Fibroblast of skin of back (primary cell): ENCODE measurements at regions not wholly inside any gene's neighbourhood (a gene's known extent, or its start where the extent isn't known, plus 50 kb on each side); places are given as distances from the start of the nearest gene placed in this dataset.
"Not testable (repeated sequence)": the region's sequence is repeated elsewhere in the genome, so short reads cannot be mapped to it uniquely, and the experiment has no call there.

ENCODE experiments used
- DNase-seq: peaks from one replicate; pipeline ENCODE4 v3.0.0-alpha.2; 2013

DNA sequence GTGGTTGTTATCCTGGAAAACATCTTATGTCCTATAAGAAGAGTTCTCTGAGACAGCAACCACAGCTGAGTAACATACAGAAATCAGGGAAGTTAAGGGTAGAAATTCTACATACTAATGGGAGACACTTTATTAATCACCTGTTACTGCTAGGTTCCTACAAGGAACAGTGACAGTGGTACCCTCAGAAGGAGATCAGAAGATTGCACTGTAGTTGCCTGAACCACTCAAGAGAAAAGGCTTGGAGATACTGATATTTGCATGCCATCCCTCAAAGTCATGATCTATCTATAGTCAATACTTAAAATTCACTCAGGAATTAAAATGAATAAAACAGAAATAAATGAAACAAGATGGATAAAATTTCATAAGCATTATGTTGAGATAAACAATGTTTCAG, 136.0 kb downstream of the LMLN start:
- DNase-seq: no peak

DNA sequence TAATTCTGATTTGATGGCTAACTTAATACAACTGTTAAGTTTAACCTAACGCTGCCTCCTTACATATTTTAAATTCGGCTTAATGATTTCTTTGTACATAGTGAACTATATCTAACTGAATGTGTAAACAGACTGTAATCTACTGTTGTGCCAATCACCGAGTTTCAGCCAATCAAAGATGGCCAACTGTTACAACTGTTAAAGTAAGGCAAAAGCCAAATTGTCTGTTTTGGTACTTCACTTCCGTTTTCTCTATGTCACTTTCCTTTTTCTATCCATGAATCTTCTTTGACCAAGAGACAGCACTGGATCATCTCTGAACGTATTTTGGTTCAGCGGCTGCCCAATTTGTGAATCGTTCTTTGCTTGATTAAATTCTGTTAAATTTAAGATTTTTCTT, 137.0 kb downstream of the LMLN start:
- DNase-seq: no peak

DNA sequence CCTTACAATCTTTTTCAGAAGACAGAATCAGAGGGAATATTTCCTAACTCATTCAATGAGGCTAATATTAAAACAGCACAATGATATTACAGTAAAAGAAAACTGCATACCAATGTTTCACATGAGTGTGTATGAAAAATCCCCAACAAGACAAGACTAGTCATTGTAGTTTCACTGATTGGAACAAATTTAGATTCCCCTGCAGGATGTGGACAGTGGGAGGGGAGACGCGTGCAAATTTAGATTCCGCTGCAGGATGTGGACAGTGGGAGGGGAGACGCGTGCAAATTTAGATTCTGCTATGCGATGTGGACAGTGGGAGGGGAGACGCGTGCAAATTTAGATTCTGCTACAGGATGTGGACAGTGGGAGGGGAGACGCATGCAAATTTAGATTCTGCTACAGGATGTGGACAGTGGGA, 138.7 kb downstream of the LMLN start:
- not testable (repeated sequence) for DNase-seq

DNA sequence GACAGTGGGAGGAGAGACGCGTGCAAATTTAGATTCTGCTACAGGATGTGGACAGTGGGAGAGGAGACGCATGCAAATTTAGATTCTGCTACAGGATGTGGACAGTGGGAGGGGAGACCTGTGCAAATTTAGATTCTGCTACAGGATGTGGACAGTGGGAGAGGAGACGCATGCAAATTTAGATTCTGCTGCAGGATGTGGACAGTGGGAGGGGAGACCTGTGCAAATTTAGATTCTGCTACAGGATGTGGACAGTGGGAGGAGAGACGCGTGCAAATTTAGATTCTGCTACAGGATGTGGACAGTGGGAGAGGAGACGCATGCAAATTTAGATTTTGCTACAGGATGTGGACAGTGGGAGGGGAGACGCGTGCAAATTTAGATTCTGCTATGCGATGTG, 143.1 kb downstream of the LMLN start:
- not testable (repeated sequence) for DNase-seq

DNA sequence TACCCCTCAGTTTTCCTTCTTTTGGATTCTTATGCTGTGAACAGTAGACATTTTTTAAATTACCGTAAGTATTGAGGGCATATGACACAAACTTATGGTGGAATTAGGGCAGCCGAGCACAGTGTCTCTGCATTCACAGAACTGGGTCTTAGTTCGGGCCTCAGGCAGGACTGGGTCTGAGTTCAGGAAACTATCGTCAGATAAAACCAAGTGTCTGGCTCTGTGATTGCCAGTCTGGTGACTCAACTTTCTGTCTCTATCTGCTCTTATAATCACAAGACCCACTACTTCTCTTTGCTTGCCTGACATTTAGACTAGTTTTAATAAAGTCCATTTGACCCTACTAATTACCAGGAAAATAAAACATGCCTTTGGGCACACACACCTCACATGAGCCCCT, 146.2 kb downstream of the LMLN start:
- no peak for DNase-seq

DNA sequence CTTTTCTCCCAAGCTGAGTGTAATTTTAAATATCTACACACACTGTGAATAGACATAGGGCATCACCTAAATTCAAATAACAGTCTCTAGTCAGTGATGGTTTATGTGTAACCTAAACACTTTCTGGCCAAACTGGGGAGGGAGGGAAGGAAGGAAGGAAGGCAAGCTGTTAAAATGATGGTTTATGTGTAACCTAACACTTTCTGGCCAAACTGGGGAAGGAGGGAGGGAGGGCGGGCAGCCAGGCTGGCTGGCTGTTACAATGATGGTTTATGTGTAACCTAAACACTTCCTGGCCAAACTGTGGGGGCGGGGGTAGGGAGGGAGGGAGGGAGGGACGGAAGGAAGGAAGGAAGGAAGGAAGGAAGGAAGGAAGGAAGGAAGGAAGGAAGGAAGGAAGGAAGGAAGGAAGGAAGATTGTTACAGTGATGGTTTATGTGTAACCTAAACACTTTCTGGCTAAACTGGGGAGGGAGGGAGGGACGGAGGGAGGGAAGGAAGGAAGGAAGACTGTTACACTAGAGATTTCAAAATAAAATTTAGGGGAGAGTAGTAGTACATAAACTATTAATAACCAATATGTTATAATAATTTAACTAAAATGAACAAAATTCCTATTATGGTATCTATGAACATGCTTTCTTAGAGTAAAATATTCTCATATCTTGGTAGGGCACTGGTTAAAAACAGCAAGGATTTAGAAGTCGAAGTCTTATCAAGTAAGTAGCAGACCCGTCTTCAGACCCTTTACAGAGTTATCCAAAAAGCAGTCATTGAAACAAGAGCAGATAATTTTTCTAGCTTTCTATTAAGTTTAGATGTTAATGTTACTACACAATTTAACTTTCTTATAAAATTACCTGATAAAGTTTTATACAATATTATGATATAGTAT, 148.1 kb downstream of the LMLN start:
- DNase-seq: no peak

DNA sequence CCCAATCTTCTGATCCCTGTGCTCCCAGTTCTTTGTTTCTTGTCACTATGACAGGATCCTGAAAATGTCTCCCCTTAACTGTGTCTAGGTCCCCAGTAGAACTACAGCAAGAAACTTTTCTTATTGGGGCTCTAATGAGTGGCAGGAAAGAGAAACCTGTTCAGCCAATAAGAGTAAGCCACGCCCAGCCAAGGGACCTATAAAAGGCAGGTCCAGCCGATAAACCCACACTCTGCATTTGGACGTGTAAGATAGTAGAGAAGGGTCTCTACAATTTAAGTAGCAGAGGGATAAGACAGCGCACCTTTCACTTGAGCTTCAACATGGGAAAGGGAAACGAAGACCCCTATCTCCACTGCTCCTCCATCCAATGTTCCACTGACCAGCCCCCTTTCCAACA, 149.9 kb downstream of the LMLN start:
- no peak for DNase-seq

DNA sequence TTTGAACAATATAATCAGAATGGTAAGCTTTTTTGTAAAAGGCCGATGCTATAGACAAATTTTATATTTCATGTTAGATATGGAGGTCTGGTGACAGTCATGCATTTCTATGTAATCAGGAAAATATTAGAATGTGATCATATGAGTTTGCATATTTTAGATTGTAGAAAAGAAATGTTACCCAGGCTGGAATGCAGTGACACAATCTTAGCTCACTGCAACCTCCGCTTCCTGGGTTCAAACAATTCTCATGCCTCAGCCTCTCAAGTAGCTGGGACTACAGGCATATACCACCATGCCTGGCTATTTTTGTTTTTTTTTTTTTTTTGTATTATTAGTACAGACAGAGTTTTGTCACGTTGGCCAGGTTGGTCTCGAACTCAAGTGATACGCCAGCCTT, 152.0 kb downstream of the LMLN start:
- DNase-seq: peak; percentile 7

DNA sequence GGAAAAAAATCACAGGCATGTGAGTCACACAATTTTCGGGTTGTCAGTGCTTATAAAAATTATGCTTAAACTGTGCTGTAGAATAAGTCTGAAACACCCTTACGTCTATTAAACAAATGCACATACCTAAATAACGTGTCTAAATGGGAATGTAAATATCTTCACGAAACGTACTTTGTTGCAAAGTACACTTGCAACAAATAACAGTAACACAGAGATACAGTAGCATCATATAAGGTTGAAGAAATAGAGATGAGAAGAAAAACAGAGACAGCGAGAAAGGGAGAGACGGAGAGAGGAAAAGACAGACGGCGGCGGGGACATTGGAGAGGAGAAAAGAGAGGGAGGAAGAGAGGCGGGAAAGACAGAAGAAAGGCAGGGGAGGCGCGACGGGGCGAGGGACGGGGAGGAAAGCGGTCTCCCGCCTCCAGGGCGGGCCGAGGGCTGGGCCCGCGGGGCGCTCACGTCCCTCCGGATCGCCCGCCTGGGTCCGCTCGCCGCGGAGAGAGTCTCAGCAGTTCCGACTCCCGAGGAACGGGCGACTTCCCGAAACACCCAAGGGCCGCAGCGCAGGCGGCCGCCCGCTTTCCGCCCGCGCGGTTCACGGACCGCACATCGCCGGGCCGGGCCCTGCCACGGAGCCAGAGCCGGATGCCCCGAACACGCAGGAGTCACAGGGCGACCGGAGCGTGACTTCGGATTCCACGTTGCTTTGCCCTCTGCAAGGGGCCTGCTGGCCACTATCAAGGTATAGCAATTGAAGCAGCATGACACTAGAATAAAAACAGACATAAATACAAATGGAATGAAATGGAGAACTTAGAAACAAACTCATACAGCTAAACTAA, 153.4 kb downstream of the LMLN start:
- no peak for DNase-seq

DNA sequence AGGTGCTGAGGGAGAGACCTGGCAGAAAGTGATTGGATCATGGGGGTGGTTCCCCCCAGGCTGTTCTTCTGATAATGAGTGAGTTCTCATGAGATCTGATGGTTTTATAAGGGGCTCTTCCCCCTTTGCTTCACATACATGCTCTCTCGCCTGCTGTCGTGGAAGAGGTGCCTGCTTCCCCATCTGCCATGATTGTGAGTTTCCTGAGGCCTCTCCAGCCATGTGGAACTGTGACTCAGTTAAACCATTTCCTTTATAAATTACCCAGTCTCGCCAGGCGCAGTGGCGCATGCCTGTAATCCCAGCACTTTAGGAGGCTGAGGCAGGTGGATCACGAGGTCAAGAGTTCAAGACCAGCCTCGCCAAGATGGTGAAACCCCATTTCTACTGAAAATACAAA, 154.5 kb downstream of the LMLN start:
- not testable (repeated sequence) for DNase-seq

DNA sequence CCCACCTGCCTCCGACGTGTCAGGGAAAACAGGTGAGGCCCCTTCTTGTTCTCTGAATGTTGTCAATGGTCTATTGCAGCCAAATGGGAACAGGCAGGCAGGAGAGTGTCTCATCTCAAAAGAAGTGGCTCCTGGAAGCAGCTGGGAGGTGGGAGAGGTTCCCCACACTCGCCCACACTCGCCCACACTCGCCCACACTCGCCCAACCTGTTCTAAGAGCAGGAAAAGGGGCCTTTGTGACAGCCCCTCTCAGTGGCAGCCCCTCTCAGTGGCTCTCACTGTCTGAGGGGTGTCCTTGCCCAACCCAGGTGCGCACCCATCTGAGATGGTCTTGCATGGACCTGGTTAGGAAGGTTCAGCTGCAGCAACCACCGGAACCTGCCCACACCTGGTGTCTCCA, 162.2 kb downstream of the LMLN start:
- DNase-seq: not testable (repeated sequence)

DNA sequence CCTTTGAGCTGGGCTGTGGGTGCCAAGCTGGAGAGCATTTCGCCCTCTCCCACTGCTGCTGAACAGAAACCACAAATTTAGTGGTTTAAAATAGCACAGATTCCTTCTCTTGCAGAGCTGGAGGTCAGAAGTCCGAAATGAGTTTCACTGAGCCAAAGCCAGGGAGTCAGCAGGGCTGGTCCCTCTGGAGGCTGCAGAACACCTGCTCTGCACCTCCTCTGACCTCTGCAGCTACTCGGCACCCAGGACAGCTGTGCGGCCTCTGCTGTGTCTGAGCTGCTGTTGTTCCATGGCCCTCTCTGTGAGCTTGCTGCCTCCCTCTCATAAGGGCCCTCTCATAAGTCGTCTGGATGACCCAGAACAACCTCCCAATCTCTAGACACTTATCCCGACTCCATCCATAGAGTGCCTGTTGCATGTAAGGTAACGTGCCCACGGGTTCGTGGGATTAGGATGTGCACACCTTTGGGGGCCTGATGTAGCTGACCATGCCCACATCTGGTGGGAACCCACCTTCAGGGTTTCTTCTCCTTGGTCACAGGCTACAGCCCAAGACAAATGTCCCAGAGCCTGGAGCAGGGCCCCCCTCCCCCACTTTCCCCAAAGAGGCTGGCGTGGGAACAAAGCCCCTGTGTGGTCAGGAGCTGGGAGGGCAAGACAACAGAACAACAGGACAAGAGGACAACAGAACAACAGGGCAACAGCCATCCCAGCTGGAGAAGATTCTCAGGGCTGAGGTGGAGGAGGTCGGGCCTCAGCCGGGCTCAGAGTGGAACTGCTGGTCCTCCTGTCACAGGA, 177.2 kb downstream of the LMLN start:
- DNase-seq: not testable (repeated sequence)

DNA sequence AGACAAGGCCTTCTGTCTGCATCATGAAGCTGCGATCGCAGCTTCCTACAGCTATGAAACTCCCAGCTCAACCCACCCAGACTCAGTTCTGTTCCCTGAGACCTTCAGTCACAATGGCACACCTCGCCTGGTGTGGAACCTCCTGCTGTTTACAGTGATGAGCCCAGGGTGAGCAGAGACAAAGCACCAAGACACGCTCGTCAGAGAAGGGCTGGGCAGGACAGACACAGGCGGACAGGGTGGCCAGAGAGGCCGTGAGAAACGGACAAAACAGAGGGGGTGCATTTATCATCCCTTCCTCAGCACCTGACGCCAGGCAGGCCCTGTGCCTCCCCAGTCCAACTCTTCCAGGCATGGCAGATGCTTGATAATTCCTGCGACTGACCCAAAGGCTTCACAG, 178.2 kb downstream of the LMLN start:
- DNase-seq: not testable (repeated sequence)

DNA sequence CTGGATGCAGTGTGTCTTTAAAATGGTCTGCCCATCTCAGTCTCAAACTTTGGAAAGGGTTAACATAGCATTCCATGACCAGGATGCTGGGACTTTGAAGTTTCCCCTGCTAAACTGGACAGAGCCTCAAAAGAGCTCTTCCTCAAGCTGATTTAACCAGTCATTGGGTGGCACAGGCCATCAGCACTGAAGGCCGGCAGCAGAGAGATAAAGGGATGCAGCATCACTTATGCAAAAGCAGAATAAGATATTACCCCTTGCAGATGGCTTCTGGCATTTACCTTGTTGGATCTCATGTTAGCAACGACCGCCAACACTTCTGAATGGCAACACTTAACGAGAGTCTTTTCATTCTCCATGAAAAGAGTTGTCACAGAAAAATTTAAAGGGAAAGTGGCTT, 179.0 kb downstream of the LMLN start:
- not testable (repeated sequence) for DNase-seq

DNA sequence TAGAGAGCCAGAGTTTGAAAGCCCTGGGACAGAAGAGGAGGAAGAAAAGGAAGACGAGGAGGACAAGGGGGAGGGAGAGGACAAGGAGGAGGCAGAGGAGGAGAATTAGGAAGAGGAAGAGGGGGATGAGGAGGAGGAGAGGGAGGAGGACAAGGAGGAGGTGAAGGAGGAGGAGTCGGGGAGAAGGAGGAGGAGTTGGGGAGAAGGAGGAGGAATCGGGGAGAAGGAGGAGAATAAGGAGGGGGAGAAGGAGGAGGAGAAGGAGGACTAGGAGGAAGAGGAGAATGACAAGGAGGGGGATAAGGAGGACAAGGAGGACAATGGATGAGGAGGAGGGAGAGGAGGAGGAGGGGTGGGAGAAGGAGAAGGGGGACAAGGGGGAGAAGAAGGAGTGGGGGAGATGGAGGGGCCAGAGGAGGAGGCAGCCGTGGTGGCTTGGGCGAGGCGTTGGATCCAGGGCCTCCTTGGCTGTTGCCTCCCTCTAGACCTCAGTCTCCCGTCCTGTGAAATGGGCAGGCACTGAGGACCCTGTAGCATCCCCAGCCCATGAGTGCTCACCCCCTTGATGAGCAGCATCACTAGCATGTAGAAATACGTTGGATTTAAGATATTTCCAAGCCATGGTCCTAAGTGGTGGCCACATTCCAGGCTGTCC, 179.6 kb downstream of the LMLN start:
- not testable (repeated sequence) for DNase-seq

DNA sequence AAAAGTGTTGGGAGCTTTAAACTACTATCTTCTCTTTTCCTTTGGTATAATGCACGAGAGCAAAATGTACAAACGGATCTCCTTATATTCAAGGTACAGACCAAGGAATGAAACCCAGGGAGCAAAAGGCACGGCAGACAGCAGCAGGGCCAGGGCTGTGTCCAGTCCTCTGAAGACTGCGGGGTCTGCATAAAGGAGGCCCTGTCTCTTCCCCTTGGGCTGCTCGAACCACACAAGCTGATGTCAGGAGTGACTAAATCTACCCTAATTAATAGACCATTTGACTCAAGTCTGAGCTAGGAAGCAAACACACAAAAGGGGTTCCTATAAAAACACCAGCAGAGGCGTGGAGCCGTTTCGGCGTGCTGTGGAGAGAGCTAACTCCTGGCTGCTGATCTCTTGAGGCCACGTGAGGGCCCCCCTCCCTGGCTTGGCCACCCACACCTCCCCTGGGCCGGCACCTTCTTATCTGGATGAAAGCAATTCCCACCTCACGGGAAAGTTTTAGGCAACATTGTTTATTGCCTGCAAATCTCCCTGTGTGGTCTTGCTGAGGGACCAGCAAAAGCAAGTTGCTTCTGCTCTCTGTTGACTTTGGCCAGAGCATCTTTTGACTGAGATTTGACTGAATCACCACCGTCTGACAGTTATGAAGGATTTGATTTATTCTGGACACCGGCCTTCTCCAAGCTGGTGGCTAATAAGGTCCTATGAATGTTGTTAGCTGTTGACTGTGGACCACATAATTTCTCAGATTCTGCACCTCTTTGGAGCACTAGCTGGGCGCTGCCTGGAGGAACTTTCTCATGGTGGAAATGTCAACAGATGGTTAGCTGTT, 183.5 kb downstream of the LMLN start:
- peak; percentile 43 for DNase-seq

DNA sequence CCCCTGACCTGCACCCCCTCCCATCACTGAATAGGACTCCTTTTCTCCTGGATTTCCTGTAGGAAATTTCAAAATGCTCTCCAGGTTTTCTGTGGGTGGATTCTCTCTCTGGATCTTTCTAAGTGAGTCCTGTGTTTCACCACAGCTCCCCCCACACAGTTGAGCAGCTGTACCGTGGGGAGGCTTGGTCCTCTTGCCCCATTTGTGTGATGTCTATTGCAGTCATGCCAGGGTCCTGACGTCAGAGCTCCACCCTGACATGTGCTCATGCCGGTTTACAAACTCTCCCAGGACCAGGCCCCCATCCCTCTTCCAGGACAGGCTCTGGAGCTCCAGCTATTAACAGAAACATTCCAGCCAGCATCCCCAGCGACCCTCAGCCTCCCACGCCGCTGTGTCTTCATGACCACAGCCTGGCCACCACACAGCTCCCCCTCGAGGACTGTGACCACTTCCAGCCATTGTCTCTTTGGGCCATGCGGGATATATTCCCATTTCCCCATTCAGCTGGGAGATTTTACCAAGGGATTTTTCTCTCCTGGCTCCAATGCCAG, 185.3 kb downstream of the LMLN start:
- DNase-seq: peak; percentile 2

DNA sequence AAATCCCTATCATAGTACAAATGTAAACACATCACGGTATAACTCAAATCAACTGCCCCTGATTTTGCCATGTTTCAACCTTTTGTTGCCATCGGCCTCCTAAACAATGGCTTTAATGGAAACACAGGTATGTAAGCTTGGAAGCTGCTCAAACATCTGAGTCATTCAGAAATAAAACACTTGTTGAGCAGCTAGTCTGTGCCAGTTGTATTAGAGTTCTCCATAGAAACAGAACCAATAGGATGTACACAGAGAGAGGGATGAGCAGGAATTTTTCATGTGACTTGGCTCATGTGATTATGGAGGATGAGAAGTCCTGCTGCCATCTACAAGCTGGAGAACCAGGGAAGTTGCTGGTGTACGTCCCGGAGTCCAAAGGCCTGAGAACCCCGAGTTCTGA, 186.1 kb downstream of the LMLN start:
- not testable (repeated sequence) for DNase-seq

DNA sequence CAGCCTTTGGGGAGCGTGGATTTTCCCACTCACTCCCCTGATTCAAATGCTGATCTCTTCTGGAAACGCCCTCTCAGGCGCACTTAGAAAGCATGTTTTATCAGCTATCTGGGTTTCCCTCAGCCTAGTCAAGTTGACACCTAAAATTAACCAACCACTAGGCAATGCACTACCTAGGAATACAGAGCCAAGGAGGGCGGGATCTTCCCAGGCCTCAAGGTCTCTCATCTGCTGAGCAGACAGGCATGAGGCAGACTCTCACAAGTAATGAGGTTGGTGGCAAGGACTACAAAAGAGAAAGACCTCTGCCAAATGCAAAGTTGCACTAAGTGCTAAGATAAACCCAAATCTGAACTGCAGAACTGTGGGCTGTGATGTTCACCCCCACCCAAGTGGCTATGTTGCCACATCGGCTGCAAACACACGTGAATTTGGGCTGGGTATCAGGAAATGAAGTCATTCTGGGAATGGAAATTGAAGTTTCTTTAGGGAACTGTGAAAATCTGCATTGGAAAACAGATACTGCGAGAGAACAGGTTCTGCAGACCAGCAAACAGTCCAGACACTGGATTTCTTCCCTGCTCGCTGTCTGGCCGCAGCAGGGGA, 186.6 kb downstream of the LMLN start:
- DNase-seq: not testable (repeated sequence)

DNA sequence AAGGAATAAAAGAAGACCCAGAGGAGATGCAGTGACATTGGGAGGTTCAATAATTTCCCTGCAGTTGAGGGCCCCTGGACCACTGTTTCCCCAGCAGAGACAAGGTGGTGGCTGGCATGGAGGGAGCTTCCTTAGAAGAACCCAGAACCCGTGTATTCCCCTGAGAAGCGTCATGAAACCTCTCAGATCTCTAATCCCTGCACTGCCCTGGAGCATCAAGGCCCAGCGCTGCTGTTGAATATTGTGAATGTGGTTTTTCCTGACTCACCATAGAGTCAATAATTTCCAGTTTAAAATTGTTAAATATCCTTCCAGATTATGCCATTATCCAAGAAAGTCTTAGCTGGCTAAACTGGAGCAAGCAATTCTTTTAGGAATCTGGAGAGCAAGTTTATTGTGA, 187.2 kb downstream of the LMLN start:
- DNase-seq: not testable (repeated sequence)
